MM.1S (cell line): ENCODE measurements at regions not wholly inside any gene's neighbourhood (a gene's known extent, or its start where the extent isn't known, plus 50 kb on each side); places are given as distances from the start of the nearest gene placed in this dataset.

Experiments
- EZH2 ChIP-seq: fragments of 300-600 bp; sonication (generic); optimal IDR thresholded peaks from 2 replicates; pipeline ENCODE3; 2017; ENCODE audit warnings: low read depth, mild to moderate bottlenecking, antibody characterized with exemption, low read length, mixed read lengths
- TF ChIP-seq, protein P1 (sequence below): fragments of 300-600 bp; sonication (generic); IDR thresholded peaks from 2 replicates; pipeline ENCODE4 v1.5.1; 2016; ENCODE audit warnings: antibody characterized with exemption, low read length, mixed read lengths

DNA sequence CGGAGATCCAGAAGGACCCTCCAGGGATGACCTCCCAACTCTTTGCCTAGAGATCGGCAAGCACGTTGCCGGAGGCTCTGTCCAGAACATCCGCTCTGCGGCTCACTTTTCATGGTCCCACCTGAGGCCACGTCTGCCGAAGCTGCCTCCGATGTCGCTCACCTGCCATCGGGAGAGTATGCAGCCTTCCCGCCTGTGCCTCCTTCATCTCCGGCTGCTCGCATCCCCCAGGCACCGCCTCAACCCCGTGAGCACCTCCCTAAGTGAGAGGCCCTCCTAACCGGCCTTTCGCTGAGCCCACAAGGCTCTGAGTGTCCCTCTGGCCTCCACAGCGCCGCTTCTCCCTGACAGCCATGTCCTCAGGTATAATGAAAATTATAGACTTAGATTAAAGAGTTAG lies 275.1 kb downstream of the EFNB2 start:
- TF ChIP-seq, protein P1, sequence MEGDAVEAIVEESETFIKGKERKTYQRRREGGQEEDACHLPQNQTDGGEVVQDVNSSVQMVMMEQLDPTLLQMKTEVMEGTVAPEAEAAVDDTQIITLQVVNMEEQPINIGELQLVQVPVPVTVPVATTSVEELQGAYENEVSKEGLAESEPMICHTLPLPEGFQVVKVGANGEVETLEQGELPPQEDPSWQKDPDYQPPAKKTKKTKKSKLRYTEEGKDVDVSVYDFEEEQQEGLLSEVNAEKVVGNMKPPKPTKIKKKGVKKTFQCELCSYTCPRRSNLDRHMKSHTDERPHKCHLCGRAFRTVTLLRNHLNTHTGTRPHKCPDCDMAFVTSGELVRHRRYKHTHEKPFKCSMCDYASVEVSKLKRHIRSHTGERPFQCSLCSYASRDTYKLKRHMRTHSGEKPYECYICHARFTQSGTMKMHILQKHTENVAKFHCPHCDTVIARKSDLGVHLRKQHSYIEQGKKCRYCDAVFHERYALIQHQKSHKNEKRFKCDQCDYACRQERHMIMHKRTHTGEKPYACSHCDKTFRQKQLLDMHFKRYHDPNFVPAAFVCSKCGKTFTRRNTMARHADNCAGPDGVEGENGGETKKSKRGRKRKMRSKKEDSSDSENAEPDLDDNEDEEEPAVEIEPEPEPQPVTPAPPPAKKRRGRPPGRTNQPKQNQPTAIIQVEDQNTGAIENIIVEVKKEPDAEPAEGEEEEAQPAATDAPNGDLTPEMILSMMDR: no peak
- TF ChIP-seq EZH2: no peak
